Left renal pelvis (tissue), 4 donors: ENCODE measurements at regions not wholly inside any gene's neighbourhood (a gene's known extent, or its start where the extent isn't known, plus 50 kb on each side); places are given as distances from the start of the nearest gene placed in this dataset.

Experiments
- DNase-seq, 4 donors: peaks; one replicate each; pipeline ENCODE4 v3.0.0-alpha.2; 2013; ENCODE audit warnings: low read depth in 4 of 4, low spot score in 3 of 4

- DNase-seq = no peak
Observed at GRCh38 chr4:130110770-130111169, 1014.8 kb downstream of the C4orf33 start.

- no peak for DNase-seq
Observed at GRCh38 chr4:130124066-130124465, 1028.1 kb downstream of the C4orf33 start.

DNA sequence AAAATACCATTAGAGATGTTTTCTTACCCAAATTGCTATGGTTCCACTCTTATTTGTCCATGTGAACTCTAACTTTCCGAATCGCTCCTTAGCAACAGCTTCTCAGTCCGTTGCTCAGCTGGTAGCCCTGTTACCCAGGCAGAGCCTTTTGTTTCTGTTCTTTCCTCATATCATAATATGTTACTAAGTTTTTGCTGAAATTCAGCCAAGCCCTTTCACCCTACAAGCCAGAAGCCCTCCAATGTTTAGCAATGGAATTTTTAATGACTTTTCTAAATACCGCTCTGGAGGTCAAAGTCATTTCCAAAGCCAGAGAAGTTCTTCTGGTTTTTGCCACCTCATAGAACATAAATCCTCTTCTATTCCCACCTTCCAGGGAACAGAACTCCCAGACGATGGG lies 1029.5 kb downstream of the C4orf33 start:
- no peak for DNase-seq

DNA sequence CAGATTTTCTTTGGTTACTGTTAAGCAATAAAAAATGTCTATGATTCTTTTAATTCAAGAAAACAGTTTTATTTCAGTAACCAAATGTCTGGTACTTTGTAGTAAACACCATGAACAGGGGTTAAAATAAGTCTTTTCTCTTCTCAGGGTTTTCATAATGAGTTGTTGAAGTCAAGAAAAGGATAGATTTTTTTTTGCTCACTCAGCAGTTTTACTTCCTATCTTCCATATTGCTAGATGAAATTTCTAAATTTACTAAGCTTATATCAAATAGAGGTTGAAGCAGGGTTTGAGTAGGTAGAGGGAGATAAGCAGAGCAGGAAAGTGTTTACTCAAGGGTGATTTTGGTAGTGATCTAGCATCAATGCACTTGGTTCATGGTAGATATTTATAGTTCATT lies 1031.3 kb downstream of the C4orf33 start:
- no peak for DNase-seq

DNA sequence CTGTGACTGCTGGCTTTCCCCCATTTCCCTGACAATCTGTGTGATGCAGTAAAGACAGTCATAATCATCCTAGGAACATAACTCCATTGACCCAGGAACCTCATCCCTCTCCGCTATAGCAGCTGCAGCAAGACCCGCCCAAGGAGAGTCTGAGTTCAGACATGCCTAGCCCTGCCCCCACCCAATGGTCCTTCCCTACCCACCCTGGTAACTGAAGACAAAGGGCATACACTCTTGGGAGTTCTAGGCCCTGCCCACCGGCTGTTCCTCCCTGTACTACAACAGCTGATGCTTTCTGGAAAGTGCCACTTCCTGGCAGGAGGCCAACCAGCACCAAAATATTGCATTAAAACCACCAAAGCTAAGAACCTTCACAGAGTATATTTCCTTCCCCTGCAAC lies 1035.6 kb downstream of the C4orf33 start:
- no peak for DNase-seq

DNA sequence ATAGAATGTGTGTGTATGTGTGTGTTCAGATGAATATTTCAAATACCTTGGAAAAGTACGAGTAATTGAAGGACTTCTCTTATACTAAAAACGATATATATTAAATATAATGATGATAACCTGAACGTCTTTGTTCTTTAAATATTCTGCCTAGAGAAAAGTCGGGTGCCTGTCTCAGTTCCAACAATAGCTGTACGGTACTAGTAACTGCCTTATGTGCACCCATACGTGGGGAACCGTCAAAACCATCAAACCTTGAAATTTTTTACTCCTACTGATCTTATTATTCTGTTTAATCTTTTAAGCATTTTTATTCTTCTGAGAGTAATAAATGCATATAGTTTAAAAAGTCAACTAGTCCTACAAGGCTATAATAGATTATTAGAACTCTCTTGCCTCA lies 1045.7 kb downstream of the C4orf33 start:
- no peak for DNase-seq

DNA sequence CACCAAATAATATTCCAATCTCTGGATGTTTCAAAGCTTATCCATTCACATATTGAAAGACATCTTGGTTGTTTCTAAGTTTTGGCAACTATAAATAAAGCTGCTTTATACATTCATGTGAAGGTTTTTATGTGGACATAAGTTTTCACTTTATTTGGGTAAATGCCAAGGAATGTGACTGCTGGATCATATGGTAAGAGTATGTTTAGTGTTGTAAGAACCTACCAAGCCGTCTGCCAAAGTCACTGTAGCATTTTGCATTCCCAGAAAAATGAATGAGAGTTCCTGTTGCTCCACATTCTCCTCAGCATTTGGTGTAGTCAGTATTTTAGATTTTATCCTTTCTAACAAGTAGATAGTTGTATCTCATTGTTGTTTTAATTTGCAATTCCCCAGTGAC lies 1047.7 kb downstream of the C4orf33 start:
- DNase-seq = no peak

- DNase-seq = no peak
Observed at GRCh38 chr4:130146773-130147172, 1050.8 kb downstream of the C4orf33 start.

GRCh38 chr4:130147641-130148040 lies 1051.7 kb downstream of the C4orf33 start:
- no peak for DNase-seq

GRCh38 chr4:130154901-130155300 lies 1058.9 kb downstream of the C4orf33 start:
- no peak for DNase-seq

DNA sequence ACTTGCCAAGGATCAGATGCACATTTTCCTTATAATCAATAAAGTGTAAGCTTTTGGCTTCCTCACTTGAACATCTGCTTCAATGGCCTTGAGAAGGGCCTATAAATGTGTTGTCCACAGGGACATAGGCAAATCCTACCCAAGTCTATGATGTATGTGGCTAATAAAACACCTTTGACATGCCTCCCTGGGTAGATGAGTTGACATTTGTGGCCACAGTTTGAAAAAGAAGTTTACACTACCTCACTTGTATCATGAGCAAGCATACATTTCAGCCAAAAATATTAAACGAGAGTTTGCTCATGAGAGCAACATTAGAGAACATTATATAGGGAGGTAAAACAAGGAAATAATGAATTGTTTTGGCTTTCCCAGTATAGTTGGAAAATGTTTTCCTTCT lies 1067.7 kb downstream of the C4orf33 start:
- no peak for DNase-seq

GRCh38 chr4:130165381-130165780 lies 1069.4 kb downstream of the C4orf33 start:
- DNase-seq = no peak

- DNase-seq = no peak
Observed at GRCh38 chr4:130172156-130172555, 1076.2 kb downstream of the C4orf33 start.

GRCh38 chr4:130178106-130178505 lies 1082.2 kb downstream of the C4orf33 start:
- no peak for DNase-seq

GRCh38 chr4:130183096-130183495 lies 1087.1 kb downstream of the C4orf33 start:
- DNase-seq = no peak

DNA sequence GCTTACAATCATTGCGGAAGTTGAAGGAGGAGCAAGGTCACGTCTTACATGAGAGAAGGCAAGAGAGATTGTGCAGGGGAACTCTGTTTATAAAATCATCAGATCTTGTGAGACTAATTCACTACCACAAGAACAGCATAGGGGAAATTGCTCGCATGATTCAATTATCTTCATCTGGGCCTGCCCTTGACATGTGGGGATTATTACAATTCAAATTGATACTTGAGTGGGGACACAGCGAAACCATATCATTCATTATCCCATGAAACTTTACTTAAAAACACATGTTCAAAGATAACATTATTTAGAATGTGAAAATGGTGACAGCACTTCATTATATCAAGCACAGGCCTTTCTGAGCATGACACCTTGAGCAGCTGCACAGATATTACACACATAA lies 1087.8 kb downstream of the C4orf33 start:
- no peak for DNase-seq

- DNase-seq = no peak
Observed at GRCh38 chr4:130185123-130185522, 1089.2 kb downstream of the C4orf33 start.

DNA sequence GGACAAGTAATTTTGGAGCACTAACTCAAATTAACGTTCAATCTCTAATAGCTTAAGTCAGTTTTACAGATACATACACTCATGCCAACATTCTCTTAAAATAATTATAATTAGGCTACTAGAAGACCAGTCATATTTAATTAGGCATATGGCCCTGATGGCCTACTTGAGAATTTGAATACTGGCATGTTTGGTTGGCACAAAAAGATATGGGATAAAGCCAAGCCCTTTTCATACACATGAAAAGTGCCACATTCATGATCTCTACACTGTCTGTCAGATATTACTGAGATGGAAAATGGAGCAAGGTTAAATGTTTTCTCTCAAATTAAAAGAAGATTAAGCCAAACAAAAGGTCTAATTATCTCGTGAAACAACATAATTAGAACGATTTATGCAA lies 1091.0 kb downstream of the C4orf33 start:
- no peak for DNase-seq

DNA sequence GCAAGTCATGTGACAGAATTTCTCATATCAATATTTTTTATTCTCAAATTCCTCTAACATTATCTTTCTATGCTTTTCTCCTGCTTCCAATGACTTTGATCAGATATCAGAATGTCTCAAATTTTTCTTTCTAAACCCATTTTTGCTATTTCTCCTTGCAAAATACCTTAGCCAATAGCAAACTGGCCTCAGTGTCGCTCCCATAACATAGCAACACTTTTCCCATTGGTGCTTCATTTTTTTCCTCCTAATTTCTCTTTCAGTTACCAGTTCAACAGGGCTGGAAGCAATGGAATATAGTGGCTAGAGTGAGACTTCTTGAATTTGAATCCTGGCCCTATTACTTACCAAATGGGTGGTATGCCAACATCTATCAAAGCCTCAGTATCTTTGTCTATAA lies 1091.6 kb downstream of the C4orf33 start:
- DNase-seq = no peak

DNA sequence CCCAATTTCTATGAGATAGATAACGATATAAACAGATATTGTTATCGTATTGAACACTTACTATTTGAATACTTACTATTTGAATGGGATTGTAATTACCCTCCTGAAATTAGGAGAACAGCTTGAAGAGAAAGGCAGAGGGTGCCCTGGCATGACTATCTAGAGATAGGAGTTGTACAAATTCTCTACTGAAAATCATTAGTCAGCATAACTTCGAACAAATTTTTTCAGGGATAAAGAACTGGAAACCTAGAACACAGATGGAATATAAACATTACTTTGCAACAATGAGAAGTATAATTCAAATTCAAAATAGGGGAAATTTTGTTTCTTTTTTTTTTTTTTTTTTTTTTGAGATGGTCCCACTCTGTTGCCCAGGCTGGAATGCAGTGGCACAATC lies 1096.8 kb downstream of the C4orf33 start:
- DNase-seq = no peak

DNA sequence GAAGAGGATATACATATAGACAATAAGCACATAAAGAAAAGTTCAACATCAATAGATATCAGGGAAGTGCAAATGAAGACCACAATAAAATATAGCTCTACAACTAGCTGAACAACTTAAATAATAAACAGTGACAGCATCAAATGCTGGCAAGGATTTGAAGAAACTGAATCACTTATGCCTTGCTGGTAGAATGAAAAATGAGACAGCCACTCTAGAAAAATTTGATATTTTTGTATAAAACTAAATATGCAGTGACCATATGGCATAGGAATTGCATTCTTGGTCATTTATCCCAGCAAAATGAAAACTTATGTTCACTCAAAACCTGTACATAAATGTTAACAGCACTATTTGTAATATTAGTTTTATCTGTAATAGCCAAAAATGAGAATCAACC lies 1102.0 kb downstream of the C4orf33 start:
- DNase-seq = no peak

GRCh38 chr4:130203571-130203970 lies 1107.6 kb downstream of the C4orf33 start:
- DNase-seq = no peak

DNA sequence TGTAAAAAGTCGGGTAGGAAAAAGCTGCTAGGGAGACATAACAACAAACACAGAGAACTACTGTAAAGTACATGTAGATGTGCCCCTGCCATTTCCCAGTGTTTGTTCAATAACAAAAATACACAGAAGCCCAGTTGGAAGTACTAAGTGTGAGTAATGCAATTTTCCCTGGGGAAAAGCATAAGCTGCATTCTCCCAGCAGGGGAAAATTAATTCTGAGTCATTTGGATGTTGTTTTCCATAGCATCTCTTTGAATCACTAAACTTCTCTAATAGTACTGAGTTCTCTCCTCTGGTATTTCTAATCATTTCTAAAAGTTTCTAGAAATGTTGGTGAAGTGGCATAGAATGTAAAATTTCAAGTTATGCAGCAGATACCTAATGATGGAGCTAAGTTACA lies 1114.9 kb downstream of the C4orf33 start:
- DNase-seq = no peak

DNA sequence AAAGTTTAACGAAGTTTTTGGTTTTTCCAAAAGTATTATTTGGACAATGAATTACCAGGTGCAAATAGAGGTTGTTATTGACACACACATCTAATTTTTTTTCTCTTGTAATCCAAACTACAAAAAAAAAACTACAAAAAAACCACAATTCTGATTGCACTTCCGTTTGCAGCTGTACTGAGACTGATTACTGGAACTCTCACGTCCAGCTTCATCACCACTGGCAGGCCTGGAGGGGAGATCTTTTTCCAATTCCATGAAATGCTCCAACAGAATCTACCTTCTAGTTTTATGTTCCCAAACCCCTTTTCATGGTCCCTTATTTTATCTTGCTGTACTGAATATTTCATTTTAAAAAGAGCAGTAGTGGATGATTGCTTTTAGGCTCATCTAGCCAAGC lies 1118.3 kb downstream of the C4orf33 start:
- no peak for DNase-seq
